ENCODE measurements at regions not wholly inside any gene's neighbourhood (a gene's known extent, or its start where the extent isn't known, plus 50 kb on each side); places are given as distances from the start of the nearest gene placed in this dataset.
"Not testable (repeated sequence)": the region's sequence is repeated elsewhere in the genome, so short reads cannot be mapped to it uniquely, and the experiment has no call there.

- peak; percentile 44 for DNase-seq
These were observed 185.2 kb downstream of the SHOX2 start for GRCh38 chr3:157920822-157921700.

GRCh38 chr3:157919319-157919887 is 186.8 kb downstream of the SHOX2 start:
- DNase-seq: no peak

GRCh38 chr3:157918402-157918801 is 187.8 kb downstream of the SHOX2 start:
- DNase-seq: no peak

- no peak for DNase-seq
These were observed 189.5 kb downstream of the SHOX2 start for GRCh38 chr3:157916672-157917071.

- DNase-seq: no peak
These were observed 191.3 kb downstream of the SHOX2 start for GRCh38 chr3:157914882-157915281.

GRCh38 chr3:157913741-157914150 is 192.5 kb downstream of the SHOX2 start:
- DNase-seq: no peak

- DNase-seq: no peak
These were observed 193.4 kb downstream of the SHOX2 start for GRCh38 chr3:157912514-157913451.

GRCh38 chr3:157906627-157907026 is 199.6 kb downstream of the SHOX2 start:
- DNase-seq: no peak

GRCh38 chr3:157905885-157906284 is 200.3 kb downstream of the SHOX2 start:
- no peak for DNase-seq

GRCh38 chr3:157902680-157903079 is 203.5 kb downstream of the SHOX2 start:
- DNase-seq: not testable (repeated sequence)

- no peak for DNase-seq
These were observed 218.2 kb downstream of the SHOX2 start for GRCh38 chr3:157888040-157888439.

- DNase-seq: no peak
These were observed 229.7 kb downstream of the SHOX2 start for GRCh38 chr3:157876556-157876955.

- no peak for DNase-seq
These were observed 233.3 kb downstream of the SHOX2 start for GRCh38 chr3:157872902-157873301.

- peak; percentile 6 for DNase-seq
These were observed 234.3 kb downstream of the SHOX2 start for GRCh38 chr3:157871838-157872460.

- DNase-seq: no peak
These were observed 235.0 kb downstream of the SHOX2 start for GRCh38 chr3:157871248-157871647.

- DNase-seq: peak; percentile 84
These were observed 237.3 kb downstream of the SHOX2 start for GRCh38 chr3:157868946-157869345.

GRCh38 chr3:157868196-157868595 is 238.0 kb downstream of the SHOX2 start:
- peak; percentile 91 for DNase-seq

GRCh38 chr3:157865352-157866000 is 240.7 kb downstream of the SHOX2 start:
- no peak for DNase-seq

- peak; percentile 7 for DNase-seq
These were observed 245.0 kb downstream of the SHOX2 start for GRCh38 chr3:157861076-157861765.

- DNase-seq: peak; percentile 29
These were observed 246.7 kb downstream of the SHOX2 start for GRCh38 chr3:157859541-157859940.

GRCh38 chr3:157858821-157859220 is 247.4 kb downstream of the SHOX2 start:
- DNase-seq: no peak

Measured in skin of body (tissue), 1 donor.